ENCODE measurements at regions not wholly inside any gene's neighbourhood (a gene's known extent, or its start where the extent isn't known, plus 50 kb on each side); places are given as distances from the start of the nearest gene placed in this dataset.
A peak's percentile ranks its signal among the peaks of the same experiment; 100 is the strongest.

DNA sequence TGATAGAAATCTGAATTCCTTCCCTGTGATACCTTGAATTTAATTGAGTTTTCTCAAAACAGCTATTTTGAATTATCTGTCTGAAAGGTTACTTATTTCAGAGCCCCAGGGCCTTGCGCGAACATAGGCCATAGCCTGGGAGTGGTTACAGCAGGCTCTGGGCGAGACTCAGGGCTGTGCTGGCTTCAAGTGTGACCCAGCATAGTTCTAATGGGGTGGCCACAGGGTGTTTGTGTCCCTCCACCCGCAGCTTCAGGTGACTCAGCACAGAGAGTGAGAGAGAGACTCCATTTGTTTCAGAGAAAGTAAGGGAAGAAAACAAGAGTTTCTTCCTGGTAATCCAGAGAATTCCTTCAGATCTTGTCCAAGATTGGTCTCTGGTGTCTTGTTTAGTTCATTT, 137.9 kb upstream of the POU3F3 start:
- no peak for DNase-seq

DNA sequence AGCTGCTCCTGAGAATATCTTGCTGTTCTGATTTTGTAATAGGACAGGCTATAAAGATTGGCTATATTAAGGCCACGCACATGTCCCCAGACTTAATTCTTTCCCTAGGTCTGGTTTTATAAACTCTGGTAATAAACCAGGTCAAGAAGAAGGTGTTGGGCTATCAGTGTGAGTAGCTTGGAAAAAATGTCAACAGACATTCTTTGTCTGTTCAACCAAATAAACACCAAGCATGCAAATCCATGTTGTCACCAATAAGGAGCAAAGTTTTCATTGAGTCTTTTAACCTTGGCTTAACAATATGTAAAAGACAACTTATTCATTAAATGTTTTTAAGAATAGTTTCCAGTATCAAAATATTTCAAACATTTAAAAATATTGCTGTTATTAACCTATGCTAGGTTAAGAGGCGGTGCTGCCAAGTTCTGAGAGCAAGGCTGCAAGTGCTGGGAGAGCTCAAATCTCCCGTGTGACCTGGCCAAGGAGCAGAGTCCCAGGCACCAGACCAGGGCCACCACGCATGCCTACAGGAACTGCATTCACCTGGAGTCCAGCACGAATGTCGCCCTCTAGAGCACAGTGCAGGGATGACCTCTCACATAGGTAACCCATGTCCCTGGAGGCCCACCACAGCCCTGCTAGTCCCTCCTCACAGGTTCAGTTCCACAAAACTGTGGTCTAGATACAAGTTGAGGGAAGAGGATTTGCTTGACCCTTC, 120.5 kb upstream of the POU3F3 start:
- DNase-seq: no peak

DNA sequence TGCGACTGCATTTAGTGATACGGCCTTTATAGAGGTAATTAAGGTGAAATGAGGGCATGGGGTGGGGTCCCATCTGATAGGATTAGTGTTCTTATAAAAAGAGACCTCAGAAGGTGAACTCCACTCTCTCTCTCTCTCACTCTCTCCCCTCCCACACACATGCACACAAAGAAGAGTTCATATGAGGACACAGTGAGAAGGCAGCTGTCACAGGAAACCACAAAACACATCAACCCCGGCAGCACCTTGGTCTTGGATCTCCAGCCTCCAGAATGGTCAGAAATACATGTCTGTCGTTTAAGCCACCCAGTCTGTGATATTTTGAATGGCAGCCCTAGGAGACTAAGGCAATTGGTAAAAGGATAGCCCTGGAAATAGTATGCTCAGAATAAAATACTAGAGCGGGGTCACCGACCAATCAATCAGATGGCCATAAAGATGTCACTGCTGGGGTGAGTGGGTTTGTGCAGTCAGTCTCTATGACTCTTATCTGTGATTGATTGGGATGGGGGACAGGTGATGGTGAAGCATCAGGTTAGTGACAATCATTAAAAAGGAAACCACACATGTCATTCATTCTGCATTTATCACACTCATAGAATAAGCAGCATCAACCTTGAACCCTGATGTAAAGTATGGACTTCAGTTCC, 118.9 kb upstream of the POU3F3 start:
- no peak for DNase-seq

DNA sequence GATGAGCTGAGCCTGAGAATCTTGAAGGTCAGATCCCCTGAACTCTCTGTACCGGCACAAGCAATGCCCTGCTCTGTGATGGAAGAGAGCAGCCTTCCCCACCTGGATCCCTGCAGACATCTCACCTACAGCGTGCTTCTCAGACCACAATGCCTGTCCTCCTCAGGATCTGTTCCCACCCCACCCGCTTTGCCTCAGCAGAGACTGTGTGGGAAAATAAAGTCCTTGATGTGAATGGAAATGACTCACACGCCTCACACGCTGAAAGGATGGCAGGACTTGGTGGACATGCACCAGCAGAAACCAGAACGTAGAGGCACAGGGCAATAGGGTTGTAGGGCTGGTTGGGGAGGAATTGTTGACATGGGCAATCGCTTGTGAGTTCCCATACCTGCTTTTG, 117.9 kb upstream of the POU3F3 start:
- DNase-seq: no peak

- DNase-seq: no peak
These were observed 112.1 kb upstream of the POU3F3 start for GRCh38 chr2:104741860-104742259.

GRCh38 chr2:104744537-104744936, 109.4 kb upstream of the POU3F3 start:
- no peak for DNase-seq

GRCh38 chr2:104745846-104746245, 108.1 kb upstream of the POU3F3 start:
- no peak for DNase-seq

DNA sequence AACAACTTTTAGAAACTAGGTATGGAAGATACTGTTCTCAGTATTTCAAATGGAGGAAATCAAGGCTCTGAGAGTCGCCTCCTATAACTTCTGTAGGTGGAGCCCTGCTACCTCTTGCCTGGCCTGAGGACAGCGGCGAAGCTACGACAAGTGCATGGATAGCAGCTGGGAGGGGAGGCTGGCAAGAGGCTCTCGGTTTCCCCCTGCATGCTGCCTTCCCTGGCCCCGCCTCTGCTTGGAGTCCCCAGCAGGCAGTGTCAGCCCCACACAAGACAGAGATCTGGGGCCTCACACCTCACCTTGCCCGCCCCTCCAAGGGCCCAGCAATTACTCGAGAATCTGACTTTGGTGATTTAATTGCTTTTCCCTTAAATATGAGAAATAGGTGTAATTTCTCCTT, 107.6 kb upstream of the POU3F3 start:
- no peak for DNase-seq

DNA sequence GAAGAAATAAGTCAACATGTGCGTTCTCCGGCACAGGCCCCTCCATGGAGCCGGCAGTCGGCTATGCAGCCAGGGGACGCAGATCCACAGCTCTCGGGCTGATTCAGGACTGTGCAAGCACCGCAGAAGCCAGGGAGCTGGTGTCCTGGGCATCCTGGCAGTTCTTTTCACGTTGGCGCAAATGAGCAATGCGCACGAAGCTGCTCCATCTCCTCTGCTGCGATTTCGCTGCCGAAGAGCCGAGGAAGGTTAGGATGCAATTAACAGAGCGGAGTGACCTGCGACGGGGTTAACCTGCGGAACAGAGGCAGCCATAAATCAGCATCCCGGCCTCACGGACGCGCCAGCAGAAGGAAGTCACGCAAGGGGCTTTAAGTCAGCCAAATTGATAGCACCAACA, 107.1 kb upstream of the POU3F3 start:
- no peak for DNase-seq

DNA sequence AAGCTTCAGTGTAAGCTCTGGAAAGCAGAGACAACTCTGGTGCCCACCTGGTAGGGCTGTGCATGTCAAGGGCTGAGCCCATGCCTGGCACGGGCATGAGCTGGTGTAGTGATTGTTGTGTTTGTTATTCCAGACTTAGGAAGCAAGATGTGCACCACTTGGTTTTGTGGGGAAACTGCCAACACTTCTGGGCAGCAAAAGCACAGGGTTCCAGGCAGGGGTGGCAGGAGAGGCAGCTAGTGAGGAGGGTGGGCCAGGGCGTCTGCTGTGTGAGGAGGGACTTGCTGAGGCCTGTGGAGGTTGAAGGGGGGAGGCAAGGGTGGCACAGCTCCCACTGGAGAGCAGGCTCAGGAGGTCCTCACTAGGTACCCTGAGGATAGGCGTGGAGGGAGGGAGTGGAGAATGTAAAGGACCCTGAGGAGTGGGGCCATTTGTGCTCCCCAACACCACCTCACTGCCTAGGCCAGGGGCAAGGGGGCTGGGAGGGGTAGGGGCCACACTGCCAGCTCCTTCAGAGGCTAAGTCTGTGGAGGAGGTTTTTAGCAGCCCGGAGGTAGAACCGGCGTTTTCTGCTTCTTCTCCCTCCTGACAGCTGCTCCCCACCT, 104.0 kb upstream of the POU3F3 start:
- no peak for DNase-seq

DNA sequence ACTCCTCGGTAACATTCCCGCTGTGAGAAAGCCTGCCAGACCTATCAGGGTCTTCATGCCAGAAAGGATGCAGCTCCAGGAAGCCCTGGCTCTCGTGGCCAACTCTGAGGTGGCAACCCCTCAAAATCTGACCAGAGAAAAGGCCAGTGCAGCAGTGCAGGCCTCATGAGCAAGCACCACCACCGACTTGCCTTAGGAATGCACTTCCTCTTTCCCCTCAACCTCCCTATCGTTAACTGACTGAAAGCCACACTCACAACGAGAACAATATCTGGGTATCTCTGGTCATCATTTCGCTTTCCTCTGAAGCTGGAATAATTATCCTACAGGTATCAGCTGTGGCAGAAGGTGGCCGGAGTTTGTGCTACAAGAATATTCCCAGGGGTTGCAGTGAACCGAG, 101.4 kb upstream of the POU3F3 start:
- DNase-seq: no peak

GRCh38 chr2:104755026-104755878, 98.7 kb upstream of the POU3F3 start:
- DNase-seq: no peak

GRCh38 chr2:104756118-104756517, 97.8 kb upstream of the POU3F3 start:
- DNase-seq: no peak

DNA sequence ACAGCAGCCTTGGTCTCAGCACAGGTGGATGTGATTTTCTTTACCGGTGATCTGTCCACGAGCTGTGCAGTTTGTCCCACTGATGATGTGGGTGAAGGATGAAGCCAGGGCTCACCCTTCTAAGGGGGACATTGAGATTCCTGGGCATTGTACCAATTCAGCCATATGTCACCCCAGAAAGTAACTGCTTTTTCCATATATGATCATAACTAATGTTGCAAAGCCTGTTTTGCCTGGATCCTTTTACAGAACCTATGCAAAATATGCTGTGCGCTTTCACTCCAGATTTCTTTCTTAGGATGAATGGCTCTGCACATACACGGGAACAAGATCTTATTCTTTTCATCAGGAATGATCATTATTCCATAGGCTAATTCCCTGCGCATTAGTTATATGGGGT, 96.9 kb upstream of the POU3F3 start:
- DNase-seq: no peak

DNA sequence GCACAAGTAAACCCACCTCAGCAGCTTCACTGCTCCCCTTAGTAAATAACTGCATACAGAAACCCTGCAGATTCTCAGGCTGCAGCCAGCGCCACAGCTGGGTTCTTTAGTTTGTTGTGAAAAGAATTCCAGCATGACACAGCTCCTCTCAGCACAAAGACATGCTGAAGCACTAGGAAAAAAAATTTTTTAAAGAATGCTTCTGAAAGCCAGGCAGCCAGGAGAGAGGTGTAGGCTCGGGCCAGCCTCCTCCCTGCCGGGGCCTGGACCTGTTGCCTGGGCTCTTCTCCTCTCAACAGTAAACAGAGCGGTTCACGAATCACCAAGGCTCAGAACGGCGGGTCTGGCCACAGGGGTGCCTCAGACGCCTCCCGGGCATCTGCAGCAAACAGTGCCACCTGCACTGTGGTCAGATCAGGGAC, 95.7 kb upstream of the POU3F3 start:
- DNase-seq: peak; percentile 24

- no peak for DNase-seq
These were observed 91.9 kb upstream of the POU3F3 start for GRCh38 chr2:104762031-104762430.

DNA sequence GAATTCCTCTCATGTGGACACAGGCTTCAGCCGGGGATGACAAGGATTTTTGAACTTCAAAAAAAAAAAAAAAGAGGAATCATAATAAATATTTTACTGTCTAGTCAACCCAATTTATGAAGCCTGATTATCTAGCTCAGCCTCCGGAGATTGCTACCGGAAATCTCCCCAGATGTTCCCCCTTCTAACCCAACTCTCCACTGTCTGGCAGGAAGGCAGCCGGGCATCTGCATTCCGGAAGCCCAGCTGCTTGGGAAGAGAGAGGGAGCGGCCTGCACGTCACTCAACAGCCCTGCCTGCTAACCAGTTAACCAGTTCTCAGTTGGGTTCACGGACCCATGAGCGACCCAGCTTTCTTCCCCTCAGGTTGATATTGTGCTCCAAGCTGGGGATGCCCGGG, 87.2 kb upstream of the POU3F3 start:
- no peak for DNase-seq

DNA sequence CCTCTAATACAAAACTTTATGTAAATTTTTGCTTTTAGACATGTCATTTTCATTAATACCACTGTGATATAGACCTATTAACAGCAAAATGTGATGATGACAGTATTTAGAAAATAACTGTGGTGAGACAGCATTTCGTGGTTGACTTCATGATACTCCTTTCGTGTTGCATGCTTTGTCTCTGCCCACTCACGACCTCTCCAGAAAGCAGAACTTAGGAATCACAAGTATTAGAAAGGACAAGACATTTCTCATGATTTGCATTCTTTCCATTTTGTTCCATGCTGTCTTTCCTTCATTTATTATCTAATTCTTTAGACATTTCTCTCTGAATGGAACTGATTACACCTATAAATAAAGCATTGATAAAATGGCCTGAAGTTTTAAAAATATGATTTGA, 85.2 kb upstream of the POU3F3 start:
- DNase-seq: no peak

GRCh38 chr2:104769096-104769495, 84.8 kb upstream of the POU3F3 start:
- no peak for DNase-seq

DNA sequence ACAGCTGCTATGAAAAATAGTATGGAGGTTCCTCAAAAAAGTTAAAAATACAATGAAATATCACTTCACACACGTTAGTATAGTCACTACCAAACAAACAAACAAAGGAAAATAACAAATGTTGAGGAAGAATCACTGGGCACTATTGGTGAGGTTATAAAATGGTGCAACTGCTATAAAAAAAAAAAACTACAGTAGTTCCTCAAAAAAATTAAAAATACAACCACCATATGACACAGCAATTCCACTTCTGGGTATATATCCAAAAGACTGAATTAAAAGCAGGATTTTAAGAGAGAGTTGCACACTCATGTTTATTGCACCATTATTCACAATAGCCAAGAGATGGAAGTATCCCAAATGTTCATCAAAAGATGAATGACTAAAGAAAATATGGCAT, 80.9 kb upstream of the POU3F3 start:
- no peak for DNase-seq

DNA sequence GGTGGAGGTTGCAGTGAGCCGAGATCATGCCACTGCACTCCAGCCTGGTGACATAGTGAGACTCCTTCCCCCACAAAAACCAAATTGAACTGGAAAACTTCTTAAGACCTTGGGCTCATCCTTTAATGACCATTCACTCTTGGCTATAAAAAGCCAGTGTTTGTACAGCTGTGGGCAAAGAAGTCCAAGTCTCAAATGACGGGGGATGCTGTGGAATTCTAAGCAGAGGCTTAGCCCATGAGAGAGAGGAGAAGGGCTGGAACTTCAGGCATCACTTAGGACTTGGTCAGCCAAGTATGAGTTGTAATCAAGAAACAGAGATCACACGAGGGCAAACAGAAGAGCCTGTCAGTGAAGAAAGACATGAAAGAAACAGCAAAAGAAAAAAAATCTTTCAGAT, 79.3 kb upstream of the POU3F3 start:
- no peak for DNase-seq

- no peak for DNase-seq
These were observed 76.2 kb upstream of the POU3F3 start for GRCh38 chr2:104777721-104778120.

DNA sequence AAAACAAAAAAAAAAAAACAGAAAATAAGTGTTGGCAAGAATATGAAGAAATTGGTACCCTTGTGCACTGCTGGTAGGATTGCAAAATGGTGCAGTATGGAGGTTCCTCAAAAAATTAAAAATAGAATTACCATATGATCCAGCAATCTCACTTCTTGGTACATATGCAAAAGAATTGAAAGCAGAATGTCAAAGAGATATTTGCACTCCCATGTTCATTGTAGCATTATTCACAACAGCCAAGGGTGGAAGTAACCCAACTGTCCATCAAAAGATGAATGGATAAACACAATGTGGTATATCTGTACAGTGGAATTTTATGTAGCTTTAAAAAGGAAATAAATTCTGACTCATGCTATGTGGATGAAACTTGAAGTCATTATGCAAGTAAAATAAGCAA, 72.8 kb upstream of the POU3F3 start:
- DNase-seq: no peak
